H1 (cell line): ENCODE measurements at regions not wholly inside any gene's neighbourhood (a gene's known extent, or its start where the extent isn't known, plus 50 kb on each side); places are given as distances from the start of the nearest gene placed in this dataset.

ENCODE experiments used
- CHD7 ChIP-seq: fragments of 300-600 bp; sonication (generic); IDR thresholded peaks from 2 replicates; pipeline ENCODE4 v1.7.1; 2012; ENCODE audit warnings: low read length, moderate library complexity, mild to moderate bottlenecking, inconsistent platforms; ENCODE audit not compliant: insufficient replicate concordance
- JUN ChIP-seq: IDR thresholded peaks from 2 replicates; pipeline ENCODE4 v1.6.1; 2011; ENCODE audit warnings: low read depth, mild to moderate bottlenecking, improper control_type of control experiment, low read length
- KDM5A ChIP-seq: fragments of 200-600 bp; IDR thresholded peaks from 2 replicates; pipeline ENCODE4 v1.7.1; 2012; ENCODE audit warnings: mild to moderate bottlenecking, low read length, inconsistent platforms, mixed read lengths
- NANOG ChIP-seq: IDR thresholded peaks from 2 replicates; pipeline ENCODE4 v1.6.1; 2011; ENCODE audit warnings: low read length, low read depth, mild to moderate bottlenecking, inconsistent platforms; ENCODE audit not compliant: insufficient read depth, poor library complexity, severe bottlenecking
- NRF1 ChIP-seq: IDR thresholded peaks from 2 replicates; pipeline ENCODE4 v1.6.1; 2011; ENCODE audit warnings: mild to moderate bottlenecking, low read depth, low read length, improper control_type of control experiment
- RBBP5 ChIP-seq: IDR thresholded peaks from 2 replicates; pipeline ENCODE4 v1.7.1; 2012; ENCODE audit warnings: low read depth, mild to moderate bottlenecking, inconsistent platforms, low read length, moderate library complexity, borderline replicate concordance
- TBP ChIP-seq: IDR thresholded peaks from 2 replicates; pipeline ENCODE4 v1.6.1; 2011; ENCODE audit warnings: low read depth, low read length, improper control_type of control experiment
- TCF12 ChIP-seq: IDR thresholded peaks from 2 replicates; pipeline ENCODE4 v1.6.1; 2011; ENCODE audit warnings: low read depth, mild to moderate bottlenecking, low read length

DNA sequence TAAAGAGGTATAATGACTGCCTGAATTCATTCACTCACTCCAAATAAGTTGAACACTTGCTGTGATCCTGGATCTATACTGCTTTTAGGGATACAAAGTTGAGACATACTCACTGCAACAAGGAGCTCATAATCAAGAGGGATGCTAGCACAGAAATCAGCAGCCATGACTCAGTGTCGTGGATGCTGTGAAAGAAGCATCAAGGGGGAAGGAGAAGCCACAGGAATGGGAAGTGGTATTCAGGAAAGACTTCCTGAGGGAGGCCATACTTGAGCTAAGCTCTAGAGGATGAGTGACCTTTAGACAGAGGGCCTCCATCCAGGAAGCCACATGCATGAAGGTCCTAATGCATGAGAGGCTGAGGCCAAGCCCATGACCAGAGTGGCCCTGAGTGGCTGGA lies 245.7 kb upstream of the RORA start (continued):
- TF ChIP-seq CHD7 (no peak), TCF12 (no peak), JUN (no peak), RBBP5 (no peak), KDM5A (no peak), TBP (no peak), NRF1 (no peak), NANOG (no peak)
